Stomach smooth muscle (tissue), 2 donors: ENCODE measurements at regions not wholly inside any gene's neighbourhood (a gene's known extent, or its start where the extent isn't known, plus 50 kb on each side); places are given as distances from the start of the nearest gene placed in this dataset.

Source experiments
- H3K27ac ChIP-seq: one replicate; pipeline ENCODE4 v1.7.0; 2013; ENCODE audit warnings: mild to moderate bottlenecking, low read length, inconsistent platforms
- H3K27me3 ChIP-seq, 2 donors: one replicate each; pipeline ENCODE4 v1.7.0; 2013; ENCODE audit warnings: low read length in 2 of 2; ENCODE audit not compliant: insufficient read depth in 2 of 2, control insufficient read depth in 1 of 2
- H3K36me3 ChIP-seq, 2 donors: one replicate each; pipeline ENCODE4 v1.7.0; 2013; ENCODE audit warnings: low read length in 2 of 2; ENCODE audit not compliant: control insufficient read depth in 2 of 2, insufficient read depth in 2 of 2
- H3K4me1 ChIP-seq: one replicate; pipeline ENCODE4 v1.7.0; 2013; ENCODE audit warnings: low read length; ENCODE audit not compliant: control insufficient read depth, insufficient read depth
- H3K4me3 ChIP-seq, 2 donors: one replicate each; pipeline ENCODE4 v1.7.0; 2013; ENCODE audit warnings: low read length in 2 of 2
- H3K9ac ChIP-seq, 2 donors: one replicate each; pipeline ENCODE4 v1.7.0; 2013; ENCODE audit warnings: low read length in 2 of 2, mild to moderate bottlenecking in 1 of 2
- H3K9me3 ChIP-seq, 2 donors: one replicate each; pipeline ENCODE4 v1.7.0; 2013; ENCODE audit warnings: low read length in 2 of 2; ENCODE audit not compliant: control insufficient read depth in 2 of 2
- donor health status: healthy.
- donor health status: Pancreatic carcinoma.

DNA sequence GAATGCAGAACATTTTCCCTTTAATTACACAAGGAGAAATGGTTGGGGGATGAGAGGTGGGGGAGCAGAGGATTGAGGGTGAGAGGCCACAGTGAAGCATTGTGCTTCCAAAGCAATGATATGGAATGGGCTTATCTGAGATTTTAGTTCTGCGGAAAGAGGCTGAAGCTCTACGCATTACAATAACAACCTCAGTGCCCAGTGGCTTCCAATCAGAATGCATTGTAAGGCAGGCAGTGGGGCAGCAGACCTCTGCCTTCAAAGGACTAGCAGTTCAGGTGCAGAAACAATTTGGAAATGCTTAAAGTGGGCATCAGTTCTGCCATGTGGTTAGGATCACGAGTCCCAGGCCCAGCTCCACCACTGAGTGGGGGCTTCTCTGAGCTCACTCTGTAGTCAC is 251.0 kb upstream of the ZMIZ1 start:
- H3K9ac ChIP-seq = no peak overlapping the region
- H3K9me3 ChIP-seq = peaks cover 5% of the 10 kb centered on the region in 2 donors
- no peaks in the 10 kb centered on the region for H3K27me3 ChIP-seq
- no peak overlapping the region for H3K27ac ChIP-seq
- no peaks in the 10 kb centered on the region for H3K36me3 ChIP-seq
- H3K4me1 ChIP-seq = peaks cover 3% of the 10 kb centered on the region
- no peak overlapping the region for H3K4me3 ChIP-seq

DNA sequence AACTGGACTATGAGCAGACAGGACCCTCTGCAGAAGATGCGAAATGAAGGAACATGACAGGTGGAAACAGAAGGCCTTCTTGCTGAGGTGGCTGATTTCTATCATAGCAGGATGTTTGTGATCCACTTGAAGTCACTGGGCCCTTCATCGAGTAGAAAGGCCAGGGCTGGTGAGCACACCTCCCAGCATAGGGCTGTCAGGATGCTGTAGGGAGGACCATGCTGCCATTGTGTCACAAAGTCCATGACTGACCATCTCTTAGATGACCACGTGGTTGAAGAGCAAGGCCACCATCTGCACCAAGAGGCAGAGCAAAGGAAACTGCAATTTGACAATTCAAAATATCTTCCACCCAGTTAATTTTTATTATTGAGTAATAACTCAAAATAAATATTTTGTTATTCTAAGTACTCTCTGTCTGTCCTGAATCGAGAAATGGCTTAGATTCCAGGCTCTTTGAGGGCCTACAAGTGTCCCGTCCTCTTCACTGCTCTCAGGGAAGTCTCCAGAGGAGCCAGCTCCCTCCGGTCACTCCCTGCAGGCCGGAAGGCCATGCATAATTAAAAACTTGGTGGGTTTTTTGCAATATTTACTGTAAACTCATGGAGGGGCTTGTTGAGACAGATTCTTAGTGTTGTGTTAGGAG is 249.3 kb upstream of the ZMIZ1 start:
- H3K4me1 ChIP-seq = no peaks in the 10 kb centered on the region
- no peak overlapping the region for H3K27ac ChIP-seq
- no peak overlapping the region for H3K4me3 ChIP-seq
- H3K9me3 ChIP-seq = peaks cover 7 to 11% of the 10 kb centered on the region in 2 donors
- no peaks in the 10 kb centered on the region for H3K36me3 ChIP-seq
- H3K9ac ChIP-seq = no peak overlapping the region
- H3K27me3 ChIP-seq = no peaks in the 10 kb centered on the region

DNA sequence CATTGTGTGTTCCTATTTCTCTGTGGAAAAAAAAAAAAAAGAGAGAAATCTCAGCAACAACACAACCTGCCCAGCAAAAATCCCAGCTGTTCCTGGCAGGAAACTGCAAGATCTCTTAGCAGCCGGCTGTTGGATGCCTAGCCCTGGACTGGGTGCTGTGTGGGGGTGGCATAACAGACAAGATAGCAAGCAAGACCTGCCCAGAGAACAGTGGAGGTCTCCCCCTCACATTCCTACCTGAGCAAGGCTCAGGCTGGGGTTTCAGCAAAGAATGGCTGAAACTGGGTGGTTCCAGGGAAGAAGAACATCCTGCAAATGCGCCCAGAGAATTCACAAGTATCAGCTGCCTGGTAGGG is 248.8 kb upstream of the ZMIZ1 start:
- no peaks in the 10 kb centered on the region for H3K27me3 ChIP-seq
- H3K9me3 ChIP-seq = peaks cover 7 to 11% of the 10 kb centered on the region in 2 donors
- H3K36me3 ChIP-seq = no peaks in the 10 kb centered on the region
- H3K4me3 ChIP-seq = no peak overlapping the region
- H3K9ac ChIP-seq = no peak overlapping the region
- no peaks in the 10 kb centered on the region for H3K4me1 ChIP-seq
- H3K27ac ChIP-seq = no peak overlapping the region

DNA sequence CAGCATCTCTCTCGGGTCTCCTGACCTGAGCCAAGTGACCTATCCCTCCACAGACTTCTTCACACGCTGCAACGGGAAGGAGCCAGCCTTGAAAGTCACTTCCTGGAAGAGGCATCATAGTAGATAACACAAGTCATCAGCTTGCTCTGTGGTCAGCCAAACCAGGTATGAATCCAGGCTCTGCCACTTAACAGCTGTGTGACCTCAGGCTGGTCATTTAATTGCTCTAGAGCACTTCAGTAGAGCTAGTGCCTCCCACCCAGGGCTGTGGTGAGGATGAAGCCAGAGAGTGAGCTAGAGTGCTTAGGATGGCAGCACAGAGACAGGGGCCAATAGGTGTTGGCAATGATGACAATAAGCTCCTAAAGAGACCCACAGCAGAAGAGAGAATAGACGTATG is 247.7 kb upstream of the ZMIZ1 start:
- H3K4me1 ChIP-seq = no peaks in the 10 kb centered on the region
- no peak overlapping the region for H3K9ac ChIP-seq
- no peak overlapping the region for H3K4me3 ChIP-seq
- H3K36me3 ChIP-seq = no peaks in the 10 kb centered on the region
- H3K9me3 ChIP-seq = peaks cover 7 to 11% of the 10 kb centered on the region in 2 donors
- no peaks in the 10 kb centered on the region for H3K27me3 ChIP-seq
- no peak overlapping the region for H3K27ac ChIP-seq

DNA sequence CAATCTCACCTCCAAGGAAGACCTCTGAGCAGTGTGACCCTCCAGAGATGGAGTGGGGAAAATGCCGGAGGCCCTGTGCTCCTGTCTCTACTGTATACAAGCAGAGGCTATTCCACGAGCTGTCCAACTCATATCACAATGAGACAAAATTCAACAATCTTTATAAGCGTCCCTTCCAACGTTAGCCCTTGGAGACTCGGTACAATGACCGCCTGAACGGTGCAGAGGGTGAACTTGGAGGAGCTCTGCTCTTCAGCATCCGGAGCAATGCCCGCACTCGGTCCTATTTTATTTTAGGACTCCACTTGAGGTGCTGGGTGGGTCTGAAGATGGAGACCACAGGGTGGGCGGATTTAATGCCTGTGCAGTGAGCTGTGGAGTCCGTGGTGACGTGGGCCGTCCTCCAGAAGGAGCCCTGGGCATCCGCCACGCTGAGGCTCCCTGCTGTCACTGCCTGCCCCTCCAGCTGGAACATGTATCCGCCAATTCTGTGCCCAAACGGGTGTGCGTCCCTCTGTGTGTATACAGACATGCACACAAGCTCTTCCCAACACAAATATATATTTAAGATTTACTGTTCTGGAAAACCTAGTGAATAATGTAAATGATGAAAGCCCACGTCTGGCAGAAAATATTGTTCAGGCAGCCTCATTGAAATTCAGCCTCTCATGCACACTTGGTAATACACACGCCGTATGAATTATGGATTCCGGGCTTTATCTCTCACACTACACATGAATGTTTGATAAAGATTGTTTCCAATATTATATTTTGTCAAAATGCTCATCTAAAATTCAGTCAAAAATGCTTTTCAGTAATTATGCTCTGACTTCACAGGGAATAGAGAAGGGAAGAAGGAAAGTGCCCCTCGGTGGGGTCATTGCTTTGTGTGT is 239.9 kb upstream of the ZMIZ1 start:
- H3K4me1 ChIP-seq = peaks cover 10% of the 10 kb centered on the region
- H3K4me3 ChIP-seq = no peak overlapping the region

DNA sequence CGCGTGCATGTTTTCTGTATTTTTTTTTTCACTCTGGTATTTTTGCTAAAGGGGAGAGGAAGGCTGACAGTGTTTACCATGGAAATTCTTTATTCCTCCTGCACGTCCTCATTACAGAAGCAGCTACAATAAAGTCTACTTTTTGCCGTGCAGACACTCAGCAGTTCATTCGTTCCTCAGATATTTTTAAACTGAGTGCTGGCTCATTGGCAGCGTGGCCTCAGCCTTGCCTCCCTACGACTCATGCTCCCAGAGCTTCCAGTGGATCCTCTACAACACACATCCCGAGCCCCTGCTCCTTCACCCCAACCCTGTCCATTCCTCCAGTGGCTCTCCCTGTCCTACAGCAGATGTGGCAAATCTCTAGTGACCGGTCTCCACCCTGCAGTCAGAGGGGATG is 239.2 kb upstream of the ZMIZ1 start:
- Histone ChIP-seq H3K27me3 (peaks cover 0 to 5% of the 10 kb centered on the region in 2 donors), H3K36me3 (no peaks in the 10 kb centered on the region), H3K4me1 (peaks cover 10% of the 10 kb centered on the region), H3K9me3 (peaks cover 3 to 5% of the 10 kb centered on the region in 2 donors), H3K27ac (no peak overlapping the region), H3K4me3 (no peak overlapping the region), H3K9ac (no peak overlapping the region)

More for the DNA sequence above, 239.9 kb upstream of the ZMIZ1 start:
- Histone ChIP-seq H3K36me3 (no peaks in the 10 kb centered on the region), H3K27ac (no peak overlapping the region), H3K9me3 (peaks cover 3 to 5% of the 10 kb centered on the region in 2 donors), H3K27me3 (peaks cover 0 to 5% of the 10 kb centered on the region in 2 donors), H3K9ac (no peak overlapping the region)

DNA sequence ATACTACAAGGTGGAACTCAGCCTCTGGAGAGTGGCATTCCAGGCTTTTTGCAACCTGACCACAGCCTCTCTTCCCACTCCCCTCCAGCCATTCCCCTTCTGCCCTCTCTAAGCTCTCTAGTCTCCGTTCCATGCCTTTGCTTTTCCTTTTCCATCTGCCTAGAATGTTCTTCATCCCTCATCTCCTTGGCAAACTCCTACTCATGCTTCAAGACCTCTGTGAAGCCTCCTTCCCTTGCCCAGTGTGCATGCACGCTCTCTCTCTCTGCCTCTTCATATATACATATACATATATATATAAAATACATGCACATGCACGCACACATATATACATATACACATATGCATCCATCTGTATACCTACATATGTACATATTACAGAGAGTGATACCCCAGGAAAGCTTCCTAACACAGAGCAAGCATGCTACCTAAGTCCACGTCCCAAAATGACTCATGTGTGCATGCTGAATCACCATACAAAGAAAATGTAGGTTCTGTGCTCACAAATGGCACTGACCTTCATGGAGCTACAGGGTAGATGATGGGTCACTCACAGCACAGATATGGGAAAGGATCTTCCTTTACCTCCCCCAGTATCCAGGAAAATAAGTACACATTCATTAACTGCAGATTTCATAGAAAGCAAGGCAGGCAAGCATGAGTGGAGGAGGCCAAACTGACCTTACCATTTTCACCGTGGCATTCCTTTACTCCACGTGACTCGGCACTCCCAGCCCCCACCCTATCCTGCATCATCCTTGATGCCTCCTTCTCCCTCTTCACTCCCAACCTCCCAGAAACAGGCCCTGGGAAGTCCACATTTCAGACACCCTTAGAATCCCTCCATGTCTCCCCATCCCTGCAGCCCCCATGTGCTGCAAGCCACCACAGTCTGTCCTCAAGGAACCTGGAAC is 238.4 kb upstream of the ZMIZ1 start:
- Histone ChIP-seq H3K9ac (no peak overlapping the region), H3K9me3 (peaks cover 3 to 5% of the 10 kb centered on the region in 2 donors)

DNA sequence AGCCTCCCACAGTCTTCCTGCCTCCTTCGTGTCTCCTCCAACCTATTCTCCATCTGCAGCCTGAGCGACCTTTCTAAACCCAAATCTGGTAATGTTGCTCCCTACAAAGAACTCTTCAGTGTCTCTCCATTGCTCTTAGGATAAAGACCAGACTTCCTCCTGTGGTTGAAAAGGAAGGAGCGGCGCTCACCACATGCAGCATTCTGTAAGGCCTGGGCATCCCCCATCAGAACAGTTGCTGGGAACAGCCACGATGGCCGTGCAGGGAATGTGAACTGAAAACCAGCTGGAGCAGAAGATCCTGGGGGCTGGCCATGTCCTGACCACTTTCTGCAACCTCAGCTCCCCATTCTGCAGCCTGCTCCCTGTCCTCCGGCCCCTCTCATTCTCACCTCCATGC is 237.8 kb upstream of the ZMIZ1 start:
- Histone ChIP-seq H3K4me3 (no peak overlapping the region), H3K36me3 (no peaks in the 10 kb centered on the region), H3K9me3 (peaks cover 3 to 5% of the 10 kb centered on the region in 2 donors)

More for the DNA sequence above, 238.4 kb upstream of the ZMIZ1 start:
- no peak overlapping the region for H3K27ac ChIP-seq
- H3K4me3 ChIP-seq = no peak overlapping the region
- H3K4me1 ChIP-seq = peaks cover 10% of the 10 kb centered on the region
- no peaks in the 10 kb centered on the region for H3K36me3 ChIP-seq
- peaks cover 0 to 5% of the 10 kb centered on the region in 2 donors for H3K27me3 ChIP-seq

DNA sequence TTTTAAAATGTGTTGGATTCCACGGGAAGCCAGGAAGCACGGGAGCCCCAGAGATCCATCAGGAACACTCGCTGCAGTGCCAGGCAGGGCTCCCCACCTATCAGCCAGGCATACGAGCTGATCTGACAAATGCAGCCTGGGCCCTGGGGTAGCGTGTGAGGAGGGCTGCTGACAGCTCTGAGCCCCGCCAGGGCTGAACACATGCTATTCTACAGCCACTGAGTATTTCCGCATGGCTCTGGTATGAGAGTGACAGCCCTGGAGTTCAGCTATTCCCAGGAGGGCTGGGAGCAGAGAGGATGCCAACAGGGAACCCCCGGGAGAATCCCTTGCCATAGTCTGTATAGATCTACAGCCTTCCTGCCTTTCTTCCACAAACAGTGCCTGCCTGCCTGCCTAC is 237.3 kb upstream of the ZMIZ1 start:
- peaks cover 0 to 5% of the 10 kb centered on the region in 2 donors for H3K27me3 ChIP-seq
- H3K4me3 ChIP-seq = no peak overlapping the region
- no peaks in the 10 kb centered on the region for H3K36me3 ChIP-seq
- no peak overlapping the region for H3K9ac ChIP-seq
- H3K4me1 ChIP-seq = peaks cover 9% of the 10 kb centered on the region
- peaks cover 3 to 5% of the 10 kb centered on the region in 2 donors for H3K9me3 ChIP-seq
- H3K27ac ChIP-seq = no peak overlapping the region

More for the DNA sequence above, 237.8 kb upstream of the ZMIZ1 start:
- no peak overlapping the region for H3K27ac ChIP-seq
- peaks cover 10% of the 10 kb centered on the region for H3K4me1 ChIP-seq
- H3K27me3 ChIP-seq = peaks cover 0 to 5% of the 10 kb centered on the region in 2 donors
- no peak overlapping the region for H3K9ac ChIP-seq

DNA sequence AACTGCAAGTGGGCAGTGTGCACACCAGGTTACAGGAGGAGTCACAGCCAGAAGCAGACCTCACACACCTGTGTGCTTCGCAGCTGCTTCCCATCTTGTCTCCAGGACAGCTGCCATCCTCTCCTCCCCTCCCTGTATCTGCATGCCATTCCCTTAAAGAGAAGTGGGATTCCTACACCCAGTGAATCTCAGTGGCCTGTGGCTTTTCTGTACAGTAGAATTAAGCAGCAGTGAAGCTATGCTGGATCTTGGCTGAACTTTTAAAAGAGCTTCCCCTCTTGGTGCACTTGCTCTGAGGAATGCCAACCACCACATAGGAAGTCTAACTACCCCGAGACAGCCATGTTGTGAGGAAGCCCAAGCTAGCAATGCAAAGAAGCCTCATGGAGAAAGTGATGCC is 236.5 kb upstream of the ZMIZ1 start:
- peaks cover 3 to 5% of the 10 kb centered on the region in 2 donors for H3K9me3 ChIP-seq
- no peak overlapping the region for H3K27ac ChIP-seq
- peaks cover 7% of the 10 kb centered on the region for H3K4me1 ChIP-seq
- H3K36me3 ChIP-seq = no peaks in the 10 kb centered on the region
- no peak overlapping the region for H3K4me3 ChIP-seq
- no peak overlapping the region for H3K9ac ChIP-seq
- peaks cover 0 to 5% of the 10 kb centered on the region in 2 donors for H3K27me3 ChIP-seq
